ENCODE measurements at regions not wholly inside any gene's neighbourhood (a gene's known extent, or its start where the extent isn't known, plus 50 kb on each side); places are given as distances from the start of the nearest gene placed in this dataset.
A peak's percentile ranks its signal among the peaks of the same experiment; 100 is the strongest.

DNA sequence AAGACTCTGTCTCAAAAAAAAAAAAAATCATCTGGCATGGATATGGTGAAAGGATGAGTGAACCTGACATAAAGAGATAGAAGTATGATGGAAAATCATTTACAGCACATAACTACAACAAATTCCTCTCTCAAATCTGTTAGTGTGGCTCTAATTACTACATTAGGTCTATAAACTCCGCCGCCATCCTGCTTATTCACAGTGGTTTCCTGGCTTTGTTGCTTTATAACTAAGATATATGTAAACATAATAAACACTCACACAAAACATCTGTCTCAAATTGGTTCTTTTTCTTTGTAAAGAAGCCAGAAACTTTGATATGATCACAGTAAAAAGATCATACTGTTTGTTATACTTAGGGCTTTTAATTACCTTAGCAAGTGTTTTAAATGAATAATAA lies 412.6 kb upstream of the FAM98A start:
- TF ChIP-seq, protein P1, sequence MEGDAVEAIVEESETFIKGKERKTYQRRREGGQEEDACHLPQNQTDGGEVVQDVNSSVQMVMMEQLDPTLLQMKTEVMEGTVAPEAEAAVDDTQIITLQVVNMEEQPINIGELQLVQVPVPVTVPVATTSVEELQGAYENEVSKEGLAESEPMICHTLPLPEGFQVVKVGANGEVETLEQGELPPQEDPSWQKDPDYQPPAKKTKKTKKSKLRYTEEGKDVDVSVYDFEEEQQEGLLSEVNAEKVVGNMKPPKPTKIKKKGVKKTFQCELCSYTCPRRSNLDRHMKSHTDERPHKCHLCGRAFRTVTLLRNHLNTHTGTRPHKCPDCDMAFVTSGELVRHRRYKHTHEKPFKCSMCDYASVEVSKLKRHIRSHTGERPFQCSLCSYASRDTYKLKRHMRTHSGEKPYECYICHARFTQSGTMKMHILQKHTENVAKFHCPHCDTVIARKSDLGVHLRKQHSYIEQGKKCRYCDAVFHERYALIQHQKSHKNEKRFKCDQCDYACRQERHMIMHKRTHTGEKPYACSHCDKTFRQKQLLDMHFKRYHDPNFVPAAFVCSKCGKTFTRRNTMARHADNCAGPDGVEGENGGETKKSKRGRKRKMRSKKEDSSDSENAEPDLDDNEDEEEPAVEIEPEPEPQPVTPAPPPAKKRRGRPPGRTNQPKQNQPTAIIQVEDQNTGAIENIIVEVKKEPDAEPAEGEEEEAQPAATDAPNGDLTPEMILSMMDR (IDR thresholded peaks at IDR 0.05; ENCODE audit: unreplicated experiment in 3 of 3), result no peak
- peak overlapping the region in 1 of 3 experiments; percentile 60 for H3K27ac Mint-ChIP-seq
- no peaks in the 10 kb centered on the region for H3K27me3 Mint-ChIP-seq (ENCODE audit: low read depth)
- H3K4me3 Mint-ChIP-seq, result no peak overlapping the region
- peaks cover 12% of the 10 kb centered on the region for H3K4me1 Mint-ChIP-seq
- peaks cover 11% of the 10 kb centered on the region for H3K9me3 Mint-ChIP-seq
- no peaks in the 10 kb centered on the region for H3K36me3 Mint-ChIP-seq (ENCODE audit: low read depth)

DNA sequence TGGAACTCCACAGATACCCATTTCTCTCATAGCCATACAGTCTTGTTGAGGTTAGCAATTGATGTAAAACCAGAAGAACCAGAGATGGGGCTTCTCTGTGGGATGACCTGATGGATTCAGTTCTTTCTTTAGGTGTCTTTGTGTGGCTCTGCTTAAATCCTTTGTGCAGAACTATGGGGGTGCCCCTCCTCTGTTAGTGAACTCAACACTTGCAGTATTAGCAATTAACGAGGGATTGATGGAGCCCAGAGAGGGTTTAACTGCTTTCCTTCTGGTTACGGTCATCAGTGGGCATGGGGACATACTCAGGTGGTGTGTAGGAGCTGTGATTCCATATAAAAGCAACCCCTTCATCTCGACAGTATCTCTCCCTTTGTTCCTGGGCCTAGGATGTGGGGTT lies 406.8 kb upstream of the FAM98A start:
- Mint-ChIP-seq H3K4me3 (no peak overlapping the region), H3K27ac (no peak overlapping the region), H3K4me1 (no peaks in the 10 kb centered on the region)

DNA sequence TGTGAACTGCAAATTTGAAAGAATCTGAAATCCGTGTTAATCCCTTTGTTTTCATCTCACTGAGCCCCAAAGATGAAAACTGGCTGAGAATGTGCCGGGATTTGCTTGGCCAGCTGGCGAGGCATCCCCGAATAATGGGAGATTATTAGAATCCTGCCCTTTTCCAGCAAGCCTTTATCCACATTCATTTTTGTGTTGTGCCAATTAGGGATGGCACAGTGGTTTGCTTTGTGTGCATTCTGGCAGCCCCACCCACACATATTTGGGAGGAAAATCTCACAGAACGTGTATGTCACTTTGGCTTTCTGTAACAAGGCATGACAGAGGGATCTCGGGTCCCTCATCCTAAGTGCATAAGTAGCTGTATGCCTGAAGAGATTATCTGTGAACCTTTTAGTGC lies 405.8 kb upstream of the FAM98A start:
- no peak overlapping the region for H3K27ac Mint-ChIP-seq

More for the DNA sequence above, 406.8 kb upstream of the FAM98A start:
- Mint-ChIP-seq H3K9me3 (no peaks in the 10 kb centered on the region), H3K36me3 (ENCODE audit: low read depth) (no peaks in the 10 kb centered on the region), H3K27me3 (ENCODE audit: low read depth) (no peaks in the 10 kb centered on the region)
- TF ChIP-seq, protein P1 (IDR thresholded peaks at IDR 0.05; ENCODE audit: unreplicated experiment in 3 of 3), result no peak

DNA sequence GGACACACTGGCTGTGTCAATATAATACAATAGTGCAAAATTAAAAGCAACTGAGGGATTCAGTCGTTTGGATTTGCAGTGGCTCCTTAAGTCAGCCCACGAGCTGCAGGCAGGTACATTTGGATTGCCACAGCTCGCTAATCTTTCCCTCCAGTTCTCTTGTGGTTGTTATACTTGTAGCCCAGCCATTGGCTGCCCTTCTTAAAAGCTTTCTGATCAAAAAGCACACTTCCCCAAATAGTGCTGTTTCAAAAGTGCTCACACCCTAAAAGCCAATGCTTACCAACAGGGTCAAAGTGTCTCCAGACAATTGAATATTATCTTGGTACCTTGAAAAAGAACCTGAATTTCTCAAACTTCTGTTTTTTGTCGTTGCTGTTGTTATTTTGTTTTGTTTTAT lies 404.7 kb upstream of the FAM98A start:
- H3K4me3 Mint-ChIP-seq, result no peak overlapping the region
- H3K36me3 Mint-ChIP-seq (ENCODE audit: low read depth), result no peaks in the 10 kb centered on the region
- no peak overlapping the region for H3K27ac Mint-ChIP-seq
- H3K4me1 Mint-ChIP-seq, result no peaks in the 10 kb centered on the region
- TF ChIP-seq, protein P1 (IDR thresholded peaks at IDR 0.05; ENCODE audit: unreplicated experiment in 3 of 3), result no peak
- H3K27me3 Mint-ChIP-seq (ENCODE audit: low read depth), result no peaks in the 10 kb centered on the region
- peaks cover 3% of the 10 kb centered on the region for H3K9me3 Mint-ChIP-seq

More for the DNA sequence above, 405.8 kb upstream of the FAM98A start:
- Mint-ChIP-seq H3K4me3 (no peak overlapping the region), H3K9me3 (peaks cover 3% of the 10 kb centered on the region), H3K27me3 (ENCODE audit: low read depth) (no peaks in the 10 kb centered on the region), H3K36me3 (ENCODE audit: low read depth) (no peaks in the 10 kb centered on the region), H3K4me1 (no peaks in the 10 kb centered on the region)
- TF ChIP-seq, protein P1 (IDR thresholded peaks at IDR 0.05; ENCODE audit: unreplicated experiment in 3 of 3), result no peak

DNA sequence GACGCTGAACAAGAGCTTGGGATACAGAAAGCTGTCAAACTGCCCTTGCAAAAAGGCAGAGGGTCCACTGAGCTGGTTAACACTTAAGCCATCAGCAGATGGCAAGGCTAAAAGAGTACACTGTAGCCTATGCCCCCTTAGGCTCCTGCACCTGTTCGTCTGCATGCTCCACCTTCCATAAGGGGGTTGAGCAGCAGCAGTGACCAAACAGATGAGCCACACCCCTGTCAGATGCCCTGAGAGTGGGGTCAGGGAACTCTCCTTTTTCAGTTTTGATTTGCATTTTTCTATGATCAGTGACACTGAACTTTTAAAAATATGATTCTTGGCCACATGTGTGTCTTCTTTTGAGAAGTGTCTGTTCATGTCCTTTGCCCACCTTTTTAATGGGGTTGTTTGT lies 402.5 kb upstream of the FAM98A start:
- Mint-ChIP-seq H3K4me3 (no peak overlapping the region), H3K36me3 (ENCODE audit: low read depth) (peaks cover 7% of the 10 kb centered on the region), H3K27ac (no peak overlapping the region), H3K9me3 (peaks cover 16% of the 10 kb centered on the region), H3K27me3 (ENCODE audit: low read depth) (no peaks in the 10 kb centered on the region), H3K4me1 (no peaks in the 10 kb centered on the region)
- TF ChIP-seq, protein P1 (IDR thresholded peaks at IDR 0.05; ENCODE audit: unreplicated experiment in 3 of 3), result no peak

DNA sequence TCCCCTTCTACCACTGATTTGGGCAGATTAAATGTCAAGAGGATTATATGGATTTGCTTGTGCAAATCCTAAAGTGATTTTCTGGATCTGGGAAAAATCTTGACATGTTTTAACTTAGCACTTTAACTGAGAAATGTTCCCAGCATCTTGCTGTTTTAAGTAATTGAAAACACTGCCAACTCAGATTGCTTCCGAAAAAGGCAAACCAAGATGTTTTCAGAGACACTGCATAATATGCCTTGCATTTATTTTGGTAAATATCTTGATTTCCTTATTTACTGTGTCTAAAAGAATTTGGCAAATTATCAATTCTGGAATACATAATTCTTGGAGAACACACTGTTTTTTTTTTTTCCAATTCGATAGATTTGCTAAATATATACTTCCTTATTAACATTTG lies 385.0 kb upstream of the FAM98A start:
- Mint-ChIP-seq H3K27me3 (ENCODE audit: low read depth) (no peaks in the 10 kb centered on the region), H3K9me3 (peaks cover 3% of the 10 kb centered on the region), H3K27ac (no peak overlapping the region), H3K4me1 (no peaks in the 10 kb centered on the region), H3K36me3 (ENCODE audit: low read depth) (no peaks in the 10 kb centered on the region), H3K4me3 (no peak overlapping the region)
- TF ChIP-seq, protein P1 (IDR thresholded peaks at IDR 0.05; ENCODE audit: unreplicated experiment in 3 of 3), result no peak

Data from nephron (organoid).